WTC11 (cell line): ENCODE measurements at regions not wholly inside any gene's neighbourhood (a gene's known extent, or its start where the extent isn't known, plus 50 kb on each side); places are given as distances from the start of the nearest gene placed in this dataset.
"Not testable (repeated sequence)": the region's sequence is repeated elsewhere in the genome, so short reads cannot be mapped to it uniquely, and the experiment has no call there.

Experiments used
- ATAC-seq: fragments of 200-7000 bp; cut with Tn5 transposase; 2 replicates; pipeline ENCODE4 v1.10.0; 2021; ENCODE audit warnings: mild to moderate bottlenecking, moderate library complexity
- CTCF ChIA-PET: fragments of 300-600 bp; sonication (Branson Sonifier 250); formaldehyde crosslinking; loops from one replicate; lab custom pipeline; 2021; ENCODE audit warnings: antibody characterized with exemption; lab: Charles Lee
- POLR2A ChIA-PET: fragments of 350-600 bp; sonication (Branson Sonifier 250); formaldehyde crosslinking; loops from one replicate; lab custom pipeline; 2021; ENCODE audit warnings: antibody characterized with exemption; lab: Charles Lee
- DNase-seq: peaks from one replicate; pipeline ENCODE4 v3.0.0; 2021; ENCODE audit warnings: low spot score
- H3K27ac Mint-ChIP-seq: 2 replicates; pipeline ENCODE4 v1.8.0; 2021; ENCODE audit warnings: mixed read lengths
- H3K27me3 Mint-ChIP-seq: 2 replicates; pipeline ENCODE4 v1.8.0; 2021; ENCODE audit warnings: low read depth, mild to moderate bottlenecking, moderate library complexity, mixed read lengths
- H3K36me3 Mint-ChIP-seq: 2 replicates; pipeline ENCODE4 v1.8.0; 2021; ENCODE audit warnings: mixed read lengths
- H3K4me1 Mint-ChIP-seq: 2 replicates; pipeline ENCODE4 v1.8.0; 2022; ENCODE audit warnings: mixed read lengths
- H3K4me3 Mint-ChIP-seq: 2 replicates; pipeline ENCODE4 v1.8.0; 2021; ENCODE audit warnings: mild to moderate bottlenecking, moderate library complexity, mixed read lengths
- H3K9me3 Mint-ChIP-seq: 2 replicates; pipeline ENCODE4 v1.8.0; 2021; ENCODE audit warnings: mixed read lengths
- ATF6 ChIP-seq: sonication (generic); formaldehyde crosslinking; IDR thresholded peaks from 2 replicates; pipeline ENCODE4 v1.8.1; 2023; ENCODE audit warnings: mild to moderate bottlenecking, missing genetic modification reagents
- HMGXB4 ChIP-seq: sonication (generic); formaldehyde crosslinking; IDR thresholded peaks from 2 replicates; pipeline ENCODE4 v1.8.1; 2023; ENCODE audit warnings: mild to moderate bottlenecking, moderate library complexity, missing genetic modification reagents
- IRF2 ChIP-seq: sonication (generic); formaldehyde crosslinking; IDR thresholded peaks from 2 replicates; pipeline ENCODE4 v1.8.0; 2022; ENCODE audit warnings: low read depth, missing genetic modification reagents, borderline replicate concordance
- JUN ChIP-seq: sonication (generic); formaldehyde crosslinking; IDR thresholded peaks from 2 replicates; pipeline ENCODE4 v1.8.0; 2023; ENCODE audit warnings: mild to moderate bottlenecking, missing genetic modification reagents
- MXD4 ChIP-seq: fragments of 250-450 bp; sonication (Bioruptor Pico); IDR thresholded peaks from 2 replicates; pipeline ENCODE4 v1.8.0; 2021; ENCODE audit warnings: mild to moderate bottlenecking, moderate library complexity, borderline replicate concordance
- NR1H2 ChIP-seq: sonication (generic); formaldehyde crosslinking; IDR thresholded peaks from 2 replicates; pipeline ENCODE4 v1.9.0; 2021; ENCODE audit warnings: mild to moderate bottlenecking, moderate library complexity, missing genetic modification reagents
- STAT6 ChIP-seq: sonication (generic); formaldehyde crosslinking; conservative IDR thresholded peaks from 2 replicates; pipeline ENCODE4 v1.8.1; 2023; ENCODE audit warnings: mild to moderate bottlenecking, low read depth, missing genetic modification reagents, moderate library complexity
- USF1 ChIP-seq: sonication (generic); formaldehyde crosslinking; IDR thresholded peaks from 2 replicates; pipeline ENCODE4 v1.8.0; 2022; ENCODE audit warnings: mild to moderate bottlenecking, missing genetic modification reagents
- ZBTB43 ChIP-seq: sonication (generic); formaldehyde crosslinking; IDR thresholded peaks from 2 replicates; pipeline ENCODE4 v1.8.1; 2023; ENCODE audit warnings: mild to moderate bottlenecking, missing genetic modification reagents
- ZNF121 ChIP-seq: sonication (generic); formaldehyde crosslinking; IDR thresholded peaks from 2 replicates; pipeline ENCODE4 v1.8.0; 2023; ENCODE audit warnings: missing genetic modification reagents
- ZNF232 ChIP-seq: sonication (generic); formaldehyde crosslinking; IDR thresholded peaks from 2 replicates; pipeline ENCODE4 v1.8.0; 2022; ENCODE audit warnings: mild to moderate bottlenecking, missing genetic modification reagents

- no peak for ATAC-seq
- H3K9me3 Mint-ChIP-seq = peaks cover 9% of the 10 kb centered on the region
- no peak for DNase-seq
- H3K27me3 Mint-ChIP-seq = no peaks in the 10 kb centered on the region
- no peak overlapping the region for H3K4me3 Mint-ChIP-seq
- no peak overlapping the region for H3K27ac Mint-ChIP-seq
- H3K36me3 Mint-ChIP-seq = no peaks in the 10 kb centered on the region
- H3K4me1 Mint-ChIP-seq = peaks cover 10% of the 10 kb centered on the region
- CTCF ChIA-PET = no interaction called here
- POLR2A ChIA-PET = no interaction called here
- TF ChIP-seq USF1 (CRISPR knock-in tag) (no peak), HMGXB4 (CRISPR knock-in tag) (no peak), IRF2 (CRISPR knock-in tag) (no peak), NR1H2 (no peak), STAT6 (CRISPR knock-in tag) (no peak), ATF6 (CRISPR knock-in tag) (no peak), MXD4 (no peak)
- TF ChIP-seq, all 79 proteins: peak for 0
Measured at GRCh38 chr12:38427442-38427841, 110.9 kb downstream of the ALG10B start.

- 0 out of 2 replicates have a peak, but pooled peaks cover 3% of the 10 kb centered on the region for H3K4me1 Mint-ChIP-seq
- ATAC-seq (no peak), DNase-seq (no peak)
- H3K36me3 Mint-ChIP-seq = peaks cover 11% of the 10 kb centered on the region
- ChIA-PET POLR2A (no interaction called here), CTCF (no interaction called here)
- no peak for TF ChIP-seq ZNF121 (CRISPR knock-in tag)
- TF ChIP-seq ZNF232 (CRISPR knock-in tag) = no peak
- no peak for TF ChIP-seq ZBTB43 (CRISPR knock-in tag)
- no peak for TF ChIP-seq NR1H2
- no peak for TF ChIP-seq JUN (CRISPR knock-in tag)
- no peaks in the 10 kb centered on the region for H3K27me3 Mint-ChIP-seq
- no peak overlapping the region for H3K4me3 Mint-ChIP-seq
- no peak overlapping the region for H3K27ac Mint-ChIP-seq
- peaks cover 30% of the 10 kb centered on the region for H3K9me3 Mint-ChIP-seq
Measured at GRCh38 chr12:38431921-38432320, 115.3 kb downstream of the ALG10B start.

GRCh38 chr12:38441871-38442281 is 125.3 kb downstream of the ALG10B start:
- POLR2A ChIA-PET, DNase-seq, CTCF ChIA-PET, H3K27me3 Mint-ChIP-seq, H3K4me1 Mint-ChIP-seq, H3K4me3 Mint-ChIP-seq, ATAC-seq, H3K27ac Mint-ChIP-seq: not testable (repeated sequence)
- H3K9me3 Mint-ChIP-seq = peaks cover 39% of the 10 kb centered on the region
- H3K36me3 Mint-ChIP-seq = peaks cover 29% of the 10 kb centered on the region
